HG03280 (cell line): ENCODE measurements at regions not wholly inside any gene's neighbourhood (a gene's known extent, or its start where the extent isn't known, plus 50 kb on each side); places are given as distances from the start of the nearest gene placed in this dataset.
"Not testable (repeated sequence)": the region's sequence is repeated elsewhere in the genome, so short reads cannot be mapped to it uniquely, and the experiment has no call there.

Experiments used
- ATAC-seq: cut with Tn5 transposase; IDR thresholded peaks from one replicate; pipeline ENCODE4 v1.9.1; 2021; ENCODE audit warnings: mild to moderate bottlenecking, moderate library complexity; ENCODE audit not compliant: unreplicated experiment

GRCh38 chr13:62473944-62474237, 1058.2 kb upstream of the PCDH20 start:
- ATAC-seq: no peak

- no peak for ATAC-seq
Observed at GRCh38 chr13:62473190-62473943, 1057.7 kb upstream of the PCDH20 start.

- no peak for ATAC-seq
Observed at GRCh38 chr13:62453761-62454160, 1038.1 kb upstream of the PCDH20 start.

GRCh38 chr13:62450759-62451158, 1035.1 kb upstream of the PCDH20 start:
- no peak for ATAC-seq

- ATAC-seq: not testable (repeated sequence)
Observed at GRCh38 chr13:62447771-62448382, 1032.2 kb upstream of the PCDH20 start.

GRCh38 chr13:62444805-62445204, 1029.2 kb upstream of the PCDH20 start:
- no peak for ATAC-seq

GRCh38 chr13:62434081-62434480, 1018.4 kb upstream of the PCDH20 start:
- ATAC-seq: no peak

- no peak for ATAC-seq
Observed at GRCh38 chr13:62433660-62434059, 1018.0 kb upstream of the PCDH20 start.

- ATAC-seq: no peak
Observed at GRCh38 chr13:62432906-62433305, 1017.3 kb upstream of the PCDH20 start.

- no peak for ATAC-seq
Observed at GRCh38 chr13:62432295-62432694, 1016.6 kb upstream of the PCDH20 start.

- ATAC-seq: no peak
Observed at GRCh38 chr13:62431852-62432251, 1016.2 kb upstream of the PCDH20 start.

GRCh38 chr13:62418872-62419271, 1003.2 kb upstream of the PCDH20 start:
- no peak for ATAC-seq

GRCh38 chr13:62418376-62418775, 1002.7 kb upstream of the PCDH20 start:
- ATAC-seq: no peak

- ATAC-seq: no peak
Observed at GRCh38 chr13:62407871-62408270, 992.2 kb upstream of the PCDH20 start.

- no peak for ATAC-seq
Observed at GRCh38 chr13:62388515-62388914, 972.9 kb upstream of the PCDH20 start.

- ATAC-seq: no peak
Observed at GRCh38 chr13:62387647-62388046, 972.0 kb upstream of the PCDH20 start.

- not testable (repeated sequence) for ATAC-seq
Observed at GRCh38 chr13:62379241-62379640, 963.6 kb upstream of the PCDH20 start.

GRCh38 chr13:62377838-62378237, 962.2 kb upstream of the PCDH20 start:
- ATAC-seq: no peak

- ATAC-seq: no peak
Observed at GRCh38 chr13:62375653-62376052, 960.0 kb upstream of the PCDH20 start.

GRCh38 chr13:62371737-62372136, 956.1 kb upstream of the PCDH20 start:
- no peak for ATAC-seq

GRCh38 chr13:62367971-62368370, 952.3 kb upstream of the PCDH20 start:
- ATAC-seq: not testable (repeated sequence)

- ATAC-seq: no peak
Observed at GRCh38 chr13:62360609-62361008, 945.0 kb upstream of the PCDH20 start.

GRCh38 chr13:62358646-62358932, 942.9 kb upstream of the PCDH20 start:
- no peak for ATAC-seq
